Neural progenitor cell (in vitro differentiated cells): ENCODE measurements at regions not wholly inside any gene's neighbourhood (a gene's known extent, or its start where the extent isn't known, plus 50 kb on each side); places are given as distances from the start of the nearest gene placed in this dataset.

ENCODE experiments used
- EZH2 ChIP-seq: fragments of 200-600 bp; sonication (generic); IDR thresholded peaks from 2 replicates; pipeline ENCODE4 v1.6.1; 2017; ENCODE audit warnings: antibody characterized with exemption, mild to moderate bottlenecking, moderate library complexity
- TF ChIP-seq, protein P1 (sequence below): fragments of 200-600 bp; sonication (generic); IDR thresholded peaks from 2 replicates; pipeline ENCODE4 v1.5.1; 2017; ENCODE audit warnings: antibody characterized with exemption, mild to moderate bottlenecking

DNA sequence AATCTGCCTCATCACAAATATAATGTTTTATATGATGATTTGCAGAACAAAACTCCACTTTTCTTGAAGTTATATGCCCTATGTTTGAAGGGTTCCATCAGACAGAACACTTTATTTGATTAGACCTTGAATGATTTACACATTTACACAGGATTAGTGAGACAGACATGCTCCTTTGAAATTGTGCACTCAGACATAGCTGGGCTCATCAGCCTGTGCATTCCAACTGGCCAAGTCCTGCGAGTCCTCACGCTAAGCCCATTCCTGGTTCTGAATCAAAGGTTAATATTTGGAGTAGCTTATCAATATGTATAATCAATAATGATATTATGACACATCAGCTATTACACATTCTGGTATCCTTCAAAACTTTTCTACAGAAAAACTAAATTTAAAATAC lies 173.6 kb downstream of the MBL2 start:
- TF ChIP-seq, protein P1, sequence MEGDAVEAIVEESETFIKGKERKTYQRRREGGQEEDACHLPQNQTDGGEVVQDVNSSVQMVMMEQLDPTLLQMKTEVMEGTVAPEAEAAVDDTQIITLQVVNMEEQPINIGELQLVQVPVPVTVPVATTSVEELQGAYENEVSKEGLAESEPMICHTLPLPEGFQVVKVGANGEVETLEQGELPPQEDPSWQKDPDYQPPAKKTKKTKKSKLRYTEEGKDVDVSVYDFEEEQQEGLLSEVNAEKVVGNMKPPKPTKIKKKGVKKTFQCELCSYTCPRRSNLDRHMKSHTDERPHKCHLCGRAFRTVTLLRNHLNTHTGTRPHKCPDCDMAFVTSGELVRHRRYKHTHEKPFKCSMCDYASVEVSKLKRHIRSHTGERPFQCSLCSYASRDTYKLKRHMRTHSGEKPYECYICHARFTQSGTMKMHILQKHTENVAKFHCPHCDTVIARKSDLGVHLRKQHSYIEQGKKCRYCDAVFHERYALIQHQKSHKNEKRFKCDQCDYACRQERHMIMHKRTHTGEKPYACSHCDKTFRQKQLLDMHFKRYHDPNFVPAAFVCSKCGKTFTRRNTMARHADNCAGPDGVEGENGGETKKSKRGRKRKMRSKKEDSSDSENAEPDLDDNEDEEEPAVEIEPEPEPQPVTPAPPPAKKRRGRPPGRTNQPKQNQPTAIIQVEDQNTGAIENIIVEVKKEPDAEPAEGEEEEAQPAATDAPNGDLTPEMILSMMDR = no peak
- TF ChIP-seq EZH2 = no peak
